ENCODE measurements at regions not wholly inside any gene's neighbourhood (a gene's known extent, or its start where the extent isn't known, plus 50 kb on each side); places are given as distances from the start of the nearest gene placed in this dataset.

- no peak for DNase-seq
Measured at GRCh38 chr1:30345491-30346130, 377.8 kb downstream of the MATN1 start.

DNA sequence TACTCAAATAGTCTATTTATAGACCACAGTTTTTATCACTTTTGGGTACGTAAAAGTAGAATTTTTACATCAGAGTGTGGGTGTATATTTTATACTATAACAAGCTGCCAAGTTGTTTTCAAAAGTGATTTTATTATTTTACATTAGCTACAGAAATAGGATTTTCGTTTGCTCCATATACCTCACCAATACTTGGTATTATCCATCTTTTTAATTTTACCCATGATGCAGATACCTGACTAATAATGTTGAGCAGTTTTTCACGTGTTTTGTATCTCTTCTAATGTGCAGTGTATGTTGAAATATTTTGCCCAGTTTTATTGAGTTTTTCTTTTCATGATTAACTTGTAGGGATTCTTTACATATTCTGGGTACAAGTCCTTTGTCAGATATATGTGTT lies 379.8 kb downstream of the MATN1 start:
- no peak for DNase-seq

DNA sequence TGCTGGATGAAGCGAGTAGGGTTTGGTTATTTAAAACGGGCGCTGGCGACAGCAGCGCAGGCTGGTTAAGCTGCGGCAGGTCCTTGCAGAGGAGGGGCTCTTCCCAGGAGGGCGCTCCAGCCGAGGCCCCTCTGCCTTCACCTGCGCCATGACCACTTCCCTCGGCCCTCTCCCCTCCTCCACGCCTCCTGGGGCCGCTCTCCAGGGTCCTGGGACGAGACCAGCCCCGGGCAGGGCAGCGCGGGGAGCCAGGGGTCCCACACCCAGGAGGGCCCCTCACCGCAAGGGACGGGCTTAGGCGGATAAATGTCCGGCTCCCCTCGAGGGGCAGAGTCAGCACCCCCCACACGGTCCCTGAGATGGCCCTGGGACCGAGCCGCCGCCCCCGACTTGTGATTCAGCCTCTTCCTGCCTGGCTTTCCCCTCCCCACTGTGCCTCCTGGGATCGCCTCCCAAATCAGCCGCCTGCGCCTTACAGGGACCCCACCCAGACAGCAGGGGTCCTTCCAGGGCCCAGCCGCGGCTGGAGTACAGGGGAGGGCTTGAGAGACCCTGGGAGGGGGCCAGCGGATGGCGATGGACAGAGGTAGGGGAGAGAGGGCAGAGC lies 380.7 kb downstream of the MATN1 start:
- DNase-seq, result no peak

GRCh38 chr1:30340934-30341333 lies 382.5 kb downstream of the MATN1 start:
- DNase-seq, result no peak

DNA sequence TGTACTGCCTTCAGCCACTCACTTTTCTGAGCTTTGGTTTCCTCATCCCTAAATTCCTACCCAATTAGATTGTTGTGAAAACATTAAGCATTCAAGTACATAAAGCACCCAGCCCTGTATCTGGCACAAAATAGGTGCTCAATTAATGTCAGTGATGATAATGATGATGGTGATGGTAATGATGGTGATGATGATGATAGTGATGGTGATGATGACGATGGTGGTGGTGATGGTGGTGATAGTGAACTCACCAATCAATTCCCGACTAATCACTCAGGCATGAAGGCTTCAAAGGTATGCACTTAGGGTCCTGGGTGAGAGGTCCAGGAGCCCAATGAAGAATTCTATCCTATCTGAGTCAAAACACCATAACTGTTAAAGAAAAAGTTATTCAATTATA lies 383.5 kb downstream of the MATN1 start:
- no peak for DNase-seq

GRCh38 chr1:30338765-30339164 lies 384.6 kb downstream of the MATN1 start:
- no peak for DNase-seq

DNA sequence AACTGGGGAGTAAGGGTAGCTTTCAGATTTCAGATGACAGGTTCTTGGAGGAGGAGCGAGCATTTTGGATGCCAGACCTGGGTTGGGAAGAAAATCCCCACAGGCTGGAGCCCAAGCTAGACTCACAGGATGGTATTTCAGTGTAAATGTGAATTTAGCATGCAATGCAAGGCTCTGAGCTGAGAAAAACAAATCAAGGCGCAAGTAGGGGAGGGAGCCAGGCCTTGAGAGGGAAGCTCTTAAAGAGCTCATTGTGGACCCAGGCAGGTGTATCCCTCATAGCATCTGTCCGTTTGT lies 386.1 kb downstream of the MATN1 start:
- DNase-seq, result no peak

- DNase-seq, result no peak
Measured at GRCh38 chr1:30336550-30337323, 386.6 kb downstream of the MATN1 start.

GRCh38 chr1:30335997-30336390 lies 387.4 kb downstream of the MATN1 start:
- no peak for DNase-seq

GRCh38 chr1:30335389-30335996 lies 387.9 kb downstream of the MATN1 start:
- no peak for DNase-seq

DNA sequence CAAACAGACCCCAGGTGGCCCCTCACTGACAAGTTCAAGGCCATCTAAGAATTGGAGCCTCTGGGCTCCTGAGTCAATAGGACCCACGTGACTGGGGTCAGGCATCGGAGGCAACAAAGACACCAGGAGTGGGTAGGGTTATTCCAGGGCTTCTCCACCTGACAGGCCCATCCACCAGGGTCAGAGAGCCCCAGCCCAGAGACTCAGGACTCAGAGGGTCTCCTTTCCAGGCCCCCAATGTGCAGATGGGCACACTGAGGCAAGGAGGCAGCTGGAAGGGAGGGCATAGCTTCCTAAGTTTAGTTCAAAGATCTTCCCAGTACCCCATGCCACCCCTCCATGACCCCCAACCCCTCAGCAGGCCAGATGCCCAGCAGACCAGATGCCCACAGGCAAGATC lies 388.6 kb downstream of the MATN1 start:
- DNase-seq, result no peak

GRCh38 chr1:30332116-30333094 lies 391.0 kb downstream of the MATN1 start:
- DNase-seq, result no peak

- no peak for DNase-seq
Measured at GRCh38 chr1:30331415-30332065, 391.8 kb downstream of the MATN1 start.

DNA sequence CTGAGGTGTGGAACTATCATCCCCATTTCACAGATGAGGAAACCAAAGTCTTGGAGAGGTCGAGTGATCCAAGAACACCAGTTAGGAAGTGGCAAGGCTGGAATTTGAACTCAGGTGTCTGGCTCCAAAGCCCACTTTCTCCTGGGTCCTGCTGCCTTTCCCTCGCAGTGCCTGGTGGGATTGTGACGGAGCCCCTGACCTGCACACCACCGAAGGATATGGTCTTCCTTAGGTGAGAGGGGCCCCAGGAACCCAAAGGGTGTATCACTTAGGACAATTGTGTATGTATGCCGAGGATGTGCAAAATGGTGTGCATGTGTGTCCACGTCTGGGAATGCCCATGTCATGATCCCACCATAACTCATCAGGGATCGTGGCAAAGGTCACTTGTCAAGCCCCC lies 392.7 kb downstream of the MATN1 start:
- DNase-seq, result no peak

DNA sequence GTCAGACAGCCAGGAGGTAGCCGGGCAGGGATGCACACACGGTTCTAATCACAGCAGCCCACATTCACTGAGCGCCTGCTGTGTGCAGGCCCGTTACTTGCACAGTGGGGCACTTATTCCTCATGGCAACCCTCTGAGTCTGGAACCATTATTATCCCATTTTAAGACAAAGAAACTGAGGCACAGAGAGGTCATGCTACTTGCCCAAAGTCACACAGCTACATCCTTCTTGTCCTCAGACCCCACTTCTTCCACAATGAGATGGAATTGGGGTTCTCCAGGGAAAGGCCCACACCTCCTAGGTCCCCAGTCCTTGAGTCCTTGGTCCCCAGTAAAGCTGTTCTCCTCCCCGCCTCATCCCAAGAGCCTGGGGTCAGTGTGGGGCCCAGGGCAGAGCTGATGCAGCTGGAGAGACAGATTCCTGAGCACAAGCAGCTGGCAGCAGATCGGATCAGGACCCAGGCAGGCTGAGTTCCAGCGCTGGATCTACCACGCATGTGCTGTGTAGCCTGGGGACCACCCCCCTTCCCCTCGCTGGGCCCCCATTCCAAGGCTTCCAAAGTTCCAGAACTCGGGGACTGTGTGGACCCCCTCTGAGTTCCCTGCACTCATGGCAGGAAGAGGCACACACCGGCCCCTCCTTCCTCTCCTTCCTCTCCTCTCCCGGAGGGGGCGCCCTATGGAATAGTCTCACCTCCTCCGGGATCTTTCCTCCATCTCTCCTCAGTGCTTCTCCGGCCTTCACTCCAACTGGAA lies 393.4 kb downstream of the MATN1 start:
- DNase-seq, result no peak

DNA sequence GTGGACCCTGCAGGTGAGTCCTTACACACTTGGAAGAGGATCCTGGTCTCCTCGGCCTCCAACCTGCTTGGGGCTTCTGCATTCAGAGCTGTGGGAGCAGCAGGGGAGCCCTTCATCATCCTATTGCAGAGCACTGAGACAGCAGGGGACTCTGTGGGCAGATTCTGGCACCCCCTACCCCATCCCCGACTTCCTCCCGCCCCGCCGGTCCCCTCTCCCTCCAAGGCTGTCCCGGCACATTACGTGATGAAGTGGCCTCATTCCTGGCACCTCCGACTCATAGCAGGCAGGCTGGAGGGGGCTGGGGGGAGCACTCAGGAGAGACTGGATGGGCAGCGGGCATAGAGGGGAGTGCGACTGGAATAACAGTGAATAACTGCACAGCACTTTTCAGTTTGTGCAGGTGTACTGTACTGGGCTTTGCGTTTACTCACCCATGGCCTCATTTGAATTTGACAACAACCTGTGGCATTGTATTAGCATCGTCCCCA lies 394.1 kb downstream of the MATN1 start:
- no peak for DNase-seq

DNA sequence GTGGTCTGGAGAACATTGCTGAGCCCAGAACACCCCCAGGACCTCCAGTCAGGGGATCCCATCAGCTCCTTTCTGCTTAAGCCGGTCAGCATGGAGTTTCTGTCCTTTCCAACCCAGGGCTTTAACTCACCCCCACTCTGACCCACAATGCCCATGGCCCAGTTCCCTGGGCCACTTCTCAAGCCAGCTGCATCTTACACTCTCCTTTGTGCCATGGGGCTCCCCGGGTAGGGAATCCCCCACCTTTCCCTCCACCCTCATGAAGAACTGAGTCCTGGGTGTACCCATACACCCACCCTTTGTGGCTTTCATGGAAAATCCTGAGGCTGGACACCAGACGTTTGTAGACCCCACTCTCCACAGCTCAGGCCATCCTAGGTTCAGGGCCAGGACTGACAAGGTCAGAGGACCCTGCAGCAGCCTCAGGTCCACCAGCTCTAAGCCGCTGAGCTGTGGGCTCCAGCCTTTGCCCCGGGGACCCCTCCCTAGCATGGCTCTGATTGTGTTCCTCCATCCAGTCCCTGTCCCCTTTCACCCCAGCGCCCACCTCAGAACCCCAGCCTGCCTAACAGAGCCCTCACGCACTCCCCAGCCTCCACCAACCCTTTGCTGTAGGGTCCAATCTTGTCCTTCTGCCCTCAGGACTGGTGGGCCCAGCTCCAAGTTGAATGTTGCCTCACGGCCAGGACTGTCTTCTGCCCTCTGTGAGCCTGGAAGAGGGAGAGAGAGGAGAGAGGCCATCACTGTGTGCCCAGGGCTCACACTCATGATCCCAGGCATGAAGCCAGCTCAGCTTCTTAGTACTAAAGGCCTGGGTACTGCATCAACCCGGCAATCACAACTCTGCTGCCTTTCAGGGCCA lies 394.8 kb downstream of the MATN1 start:
- DNase-seq, result no peak

DNA sequence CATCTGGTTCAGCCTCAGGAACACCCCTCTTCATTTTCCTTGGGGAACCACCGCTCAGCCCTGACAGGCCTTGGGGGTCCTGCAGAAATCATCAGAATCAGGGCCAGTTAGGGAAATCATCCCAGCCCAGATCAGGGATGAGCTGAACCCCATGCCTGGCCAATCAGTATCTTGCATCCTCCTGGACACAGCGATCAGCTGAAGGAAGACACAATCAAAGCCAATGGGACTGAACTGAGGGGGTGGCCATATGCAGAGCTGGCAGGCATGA lies 395.4 kb downstream of the MATN1 start:
- no peak for DNase-seq

GRCh38 chr1:30327370-30328099 lies 395.9 kb downstream of the MATN1 start:
- DNase-seq, result no peak

GRCh38 chr1:30325999-30326398 lies 397.4 kb downstream of the MATN1 start:
- no peak for DNase-seq

Measured in CD4-positive, alpha-beta T cell treated with Interleukin-21 for 1 hour (primary cell).